ENCODE measurements at regions not wholly inside any gene's neighbourhood (a gene's known extent, or its start where the extent isn't known, plus 50 kb on each side); places are given as distances from the start of the nearest gene placed in this dataset.

GRCh38 chr3:170679190-170679589 is 93.3 kb upstream of the SLC7A14 start:
- H2BK5ac ChIP-seq (ENCODE audit: low read depth, low read length): no peak overlapping the region
- H3K4me3 ChIP-seq (ENCODE audit: extremely low read depth in 1 of 4, insufficient read depth in 2 of 4, low read depth in 3 of 4, low read length in 4 of 4): no peak overlapping the region
- no peak overlapping the region for H3K9ac ChIP-seq (replicated peaks in 1 of 4; ENCODE audit: extremely low read depth in 1 of 4, low read depth in 3 of 4, low read length in 3 of 4)
- DNase-seq (ENCODE audit: low read depth in 1 of 2, low spot score in 2 of 2) (no peak), FAIRE-seq (no peak)
- ChIA-PET CTCF (ENCODE audit: partially characterized antibody) (interaction anchor here (1.0 kb wide), 1 partner anchor 44 kb away, joined by 3 read pairs; no protein-coding TSS in a partner anchor), POLR2A (ENCODE audit: partially characterized antibody) (no interaction called here)
- H3K4ac ChIP-seq (replicated peaks; ENCODE audit: insufficient read length, low read depth, low read length): no peak overlapping the region
- no peak overlapping the region for H2AK5ac ChIP-seq (ENCODE audit: low read depth, low read length)
- no peak overlapping the region for H3K56ac ChIP-seq (replicated peaks; ENCODE audit: insufficient read length, low read depth, low read length)
- no peak overlapping the region for H3K18ac ChIP-seq (ENCODE audit: extremely low read depth, low read length)
- H4K20me1 ChIP-seq (replicated peaks in 1 of 2; ENCODE audit: control insufficient read depth in 1 of 2, insufficient read depth in 2 of 2, low read length in 2 of 2): no peaks in the 10 kb centered on the region
- H3K4me2 ChIP-seq (ENCODE audit: insufficient read depth in 1 of 2, low read depth in 2 of 2, low read length in 2 of 2): no peak overlapping the region
- no peaks in the 10 kb centered on the region for H3K4me1 ChIP-seq (replicated peaks in 1 of 4; ENCODE audit: control insufficient read depth in 3 of 4, insufficient read depth in 4 of 4, low read length in 3 of 4)
- H4K8ac ChIP-seq (ENCODE audit: extremely low read depth, insufficient read depth, low read length): no peak overlapping the region
- WGBS, 2 experiments (ENCODE audit: extremely low coverage in 1 of 2, insufficient coverage in 1 of 2, insufficient read length in 1 of 2, insufficient replicate concordance in 2 of 2, low coverage in 1 of 2, low lambda C conversion rate in 2 of 2, missing lambda C conversion rate in 1 of 2): 88% methylated on average over 3 of the region's 3 CpGs; no CpG with 5 or more reads in 1 of the 2 experiments
- H3K23me2 ChIP-seq (ENCODE audit: low read depth, low read length): peaks cover 2% of the 10 kb centered on the region; the same call in 1 of the 2 replicates
- peaks cover 5 to 12% of the 10 kb centered on the region in 2 experiments; a peak in 1 of 4 replicates for H3K9me3 ChIP-seq (ENCODE audit: insufficient read depth in 2 of 2, low read depth in 1 of 2, low read length in 1 of 2)
- H3K14ac ChIP-seq (ENCODE audit: insufficient read length): no peak overlapping the region
- H4K91ac ChIP-seq (replicated peaks; ENCODE audit: insufficient read length, low read length): no peak overlapping the region
- H2BK20ac ChIP-seq (ENCODE audit: low read length): no peak overlapping the region
- no peak overlapping the region for H3K23ac ChIP-seq (ENCODE audit: insufficient read length)
- no peaks in the 10 kb centered on the region for H3K79me2 ChIP-seq (ENCODE audit: control insufficient read depth in 1 of 2, insufficient read depth in 2 of 2, low read length in 2 of 2)
- H2BK15ac ChIP-seq (ENCODE audit: low read length): no peak overlapping the region
- H4K5ac ChIP-seq (ENCODE audit: insufficient read length, low read depth, low read length): no peak overlapping the region
- no peak overlapping the region for H2BK12ac ChIP-seq (ENCODE audit: low read depth, low read length)
- no peaks in the 10 kb centered on the region; a peak in 1 of 8 replicates for H3K36me3 ChIP-seq (ENCODE audit: control insufficient read depth in 2 of 4, insufficient read depth in 4 of 4, low read length in 3 of 4)
- H2BK120ac ChIP-seq (replicated peaks; ENCODE audit: low read depth, low read length): no peak overlapping the region
- H2AFZ ChIP-seq (ENCODE audit: low read length): no peak overlapping the region
- H3K27me3 ChIP-seq (replicated peaks in 1 of 4; ENCODE audit: control insufficient read depth in 3 of 4, extremely low read depth in 1 of 4, insufficient read depth in 3 of 4, low read length in 3 of 4): no peaks in the 10 kb centered on the region
- no peak overlapping the region for H3K27ac ChIP-seq (ENCODE audit: low read depth, low read length)
- no peaks in the 10 kb centered on the region for H3K79me1 ChIP-seq (ENCODE audit: low read depth, low read length)
- no peak for TF ChIP-seq ATF3 (IDR thresholded peaks at IDR 0.05; ENCODE audit: insufficient read depth, low read depth, low read length)
- no peak for TF ChIP-seq CTCF (IDR thresholded peaks at IDR 0.05; ENCODE audit: control extremely low read depth in 1 of 3, insufficient read depth in 1 of 3, low read depth in 1 of 3, low read length in 3 of 3)
- TF ChIP-seq SP4 (IDR thresholded peaks at IDR 0.05; ENCODE audit: low read length): no peak
- no peak for TF ChIP-seq BCL11A (IDR thresholded peaks at IDR 0.05; ENCODE audit: low read depth in 2 of 2, low read length in 2 of 2)
- TF ChIP-seq JUN (IDR thresholded peaks at IDR 0.05; ENCODE audit: low read depth, low read length): no peak
- no peak for TF ChIP-seq ATF2 (IDR thresholded peaks at IDR 0.05; ENCODE audit: low read length)
- TF ChIP-seq JUND (IDR thresholded peaks at IDR 0.05; ENCODE audit: low read length): no peak
- TF ChIP-seq YY1 (IDR thresholded peaks at IDR 0.05; ENCODE audit: low read depth, low read length): no peak
- TF ChIP-seq RAD21 (IDR thresholded peaks at IDR 0.05 in 1 of 2, conservative IDR thresholded peaks at IDR 0.05 in 1 of 2; ENCODE audit: low read depth in 2 of 2, low read length in 2 of 2): no peak
